ENCODE measurements at regions not wholly inside any gene's neighbourhood (a gene's known extent, or its start where the extent isn't known, plus 50 kb on each side); places are given as distances from the start of the nearest gene placed in this dataset.

GRCh38 chrY:12360496-12360895 lies 340.5 kb upstream of the USP9Y start:
- TF ChIP-seq CTCF (IDR thresholded peaks at IDR 0.05) (no peak), POLR2AphosphoS5 (IDR thresholded peaks at IDR 0.05) (no peak)

Measured in transverse colon (tissue), 4 donors.